B cell (primary cell): ENCODE measurements at regions not wholly inside any gene's neighbourhood (a gene's known extent, or its start where the extent isn't known, plus 50 kb on each side); places are given as distances from the start of the nearest gene placed in this dataset.

Experiments used
- ATAC-seq: fragments of 200-7000 bp; cut with Tn5 transposase; one replicate; pipeline ENCODE4 v1.10.0; 2021; ENCODE audit warnings: low read depth, mild to moderate bottlenecking, moderate number of reproducible peaks, moderate library complexity
- CTCF ChIA-PET: fragments of 350-600 bp; sonication (Branson Sonifier 250); formaldehyde crosslinking; loops from one replicate; lab custom pipeline; 2021; ENCODE audit warnings: antibody characterized with exemption, inconsistent platforms; lab: Charles Lee
- POLR2A ChIA-PET: fragments of 350-600 bp; sonication (Branson Sonifier 250); formaldehyde crosslinking; loops from one replicate; lab custom pipeline; 2021; ENCODE audit warnings: antibody characterized with exemption; lab: Charles Lee
- DNase-seq: peaks from one replicate; pipeline ENCODE4 v3.0.0; 2013
- H2AFZ ChIP-seq: 2 replicates; pipeline ENCODE4 v1.6.1; 2012; ENCODE audit warnings: mild to moderate bottlenecking, low read depth, low read length; ENCODE audit not compliant: insufficient read depth, poor library complexity, severe bottlenecking
- H3K27ac ChIP-seq, 2 donors: 1 replicate in 1 of 2; 2 replicates in 1 of 2; pipeline ENCODE4 v1.5.1; 2012 to 2013; ENCODE audit warnings: low read length in 2 of 2, mild to moderate bottlenecking in 2 of 2, moderate library complexity in 1 of 2
- H3K27me3 ChIP-seq, 4 experiments: fragments of 200-600 bp in 1 of 4; sonication (generic) in 1 of 4; replicated peaks in 1 of 4; 1 replicate in 2 of 4; 2 replicates in 2 of 4; pipeline versions ENCODE4 v1.6.1 to v1.7.0; 2013 to 2016; ENCODE audit warnings: low read length in 3 of 4, mild to moderate bottlenecking in 2 of 4, mixed read lengths in 1 of 4, moderate library complexity in 1 of 4; ENCODE audit not compliant: insufficient read depth in 4 of 4, control insufficient read depth in 3 of 4; ENCODE audit errors: control extremely low read depth in 1 of 4
- H3K36me3 ChIP-seq, 2 experiments: replicated peaks in 1 of 2; 1 replicate in 1 of 2; 2 replicates in 1 of 2; pipeline versions ENCODE4 v1.6.1 to v1.7.1; 2013; ENCODE audit warnings: low read length in 1 of 2; ENCODE audit not compliant: insufficient read depth in 2 of 2, control insufficient read depth in 1 of 2; ENCODE audit errors: control extremely low read depth in 1 of 2, extremely low read depth in 1 of 2
- H3K4me1 ChIP-seq, 2 donors: fragments of 200-600 bp in 1 of 2; sonication (generic) in 1 of 2; 1 replicate in 1 of 2; 2 replicates in 1 of 2; pipeline versions ENCODE4 v1.5.1 to v1.6.1; 2013 to 2017; ENCODE audit warnings: low read length in 2 of 2; ENCODE audit not compliant: control insufficient read depth in 2 of 2, insufficient read depth in 2 of 2
- H3K4me2 ChIP-seq: replicated peaks from 2 replicates; pipeline ENCODE3; 2012; ENCODE audit warnings: mild to moderate bottlenecking, low read depth, low read length; ENCODE audit not compliant: poor library complexity, severe bottlenecking
- H3K4me3 ChIP-seq, 5 experiments: fragments of 200-600 bp in 1 of 5; sonication (generic) in 1 of 5; 1 replicate in 3 of 5; 2 replicates in 2 of 5; pipeline versions ENCODE4 v1.5.1 to v1.7.0; 2011 to 2016; ENCODE audit warnings: low read length in 4 of 5, mild to moderate bottlenecking in 4 of 5, low read depth in 2 of 5, control low read depth in 1 of 5, moderate library complexity in 1 of 5; ENCODE audit not compliant: insufficient read depth in 1 of 5; ENCODE audit errors: control extremely low read depth in 1 of 5, extremely low read depth in 1 of 5
- H3K79me2 ChIP-seq: fragments of 200-600 bp; sonication (generic); one replicate; pipeline ENCODE4 v1.6.0; 2016; ENCODE audit warnings: low read length; ENCODE audit not compliant: control insufficient read depth, insufficient read depth
- H3K9ac ChIP-seq: fragments of 200-600 bp; sonication (generic); 2 replicates; pipeline ENCODE4 v1.6.1; 2017; ENCODE audit warnings: mild to moderate bottlenecking, low read length, moderate library complexity
- H3K9me3 ChIP-seq, 3 donors: one replicate each; pipeline versions ENCODE4 v1.6.1 to v1.7.1; 2013; ENCODE audit warnings: low read length in 2 of 3; ENCODE audit not compliant: control insufficient read depth in 2 of 3, insufficient read depth in 1 of 3; ENCODE audit errors: control extremely low read depth in 1 of 3
- H4K20me1 ChIP-seq: 2 replicates; pipeline ENCODE4 v1.6.0; 2012; ENCODE audit warnings: mild to moderate bottlenecking, low read length; ENCODE audit not compliant: insufficient read depth, control insufficient read depth, poor library complexity, severe bottlenecking
- H3K27ac Mint-ChIP-seq: one replicate; pipeline ENCODE4 v1.8.0; 2021; ENCODE audit warnings: mixed read lengths
- H3K27me3 Mint-ChIP-seq: one replicate; pipeline ENCODE4 v1.8.0; 2021; ENCODE audit warnings: mixed read lengths
- H3K4me1 Mint-ChIP-seq: one replicate; pipeline ENCODE4 v1.8.0; 2021; ENCODE audit warnings: mixed read lengths
- H3K4me3 Mint-ChIP-seq: one replicate; pipeline ENCODE4 v1.8.0; 2021; ENCODE audit warnings: mixed read lengths
- H3K9me3 Mint-ChIP-seq: one replicate; pipeline ENCODE4 v1.8.0; 2022; ENCODE audit warnings: mixed read lengths; ENCODE audit not compliant: insufficient read depth
- EZH2 ChIP-seq: IDR thresholded peaks from 2 replicates; pipeline ENCODE4 v1.6.1; 2012; ENCODE audit warnings: borderline replicate concordance, low read depth, mild to moderate bottlenecking, moderate library complexity, low read length; ENCODE audit not compliant: insufficient read depth, poor library complexity, severe bottlenecking
- WGBS: methylation state at CpG from one replicate; pipeline ENCODE4 v1.1.5; 2013; ENCODE audit warnings: missing lambda C conversion rate; ENCODE audit not compliant: insufficient coverage; 5-methylcytosine and 5-hydroxymethylcytosine counted together
- intact Hi-C: fragments of 100-400 bp; cut with micrococcal nuclease; formaldehyde crosslinking; loops from one replicate; pipeline ENCODE4 v1.10.0; 2022
- TF ChIP-seq, protein P1 (sequence below): fragments of 200-600 bp; IDR thresholded peaks from one replicate; pipeline ENCODE4 v1.8.0; 2022; ENCODE audit warnings: antibody characterized with exemption, mild to moderate bottlenecking

GRCh38 chr6:92196325-92196724, 1223.0 kb downstream of the EPHA7 start:
- no peaks in the 10 kb centered on the region for H3K27me3 ChIP-seq
- CTCF ChIA-PET = no interaction called here
- H3K27me3 Mint-ChIP-seq = no peaks in the 10 kb centered on the region
- H3K4me2 ChIP-seq = no peak overlapping the region
- H3K4me3 Mint-ChIP-seq = no peak overlapping the region
- DNase-seq (no peak), ATAC-seq (no peak)
- H3K4me1 Mint-ChIP-seq = no peaks in the 10 kb centered on the region
- H4K20me1 ChIP-seq = no peaks in the 10 kb centered on the region
- H3K9ac ChIP-seq = no peak overlapping the region
- H3K9me3 ChIP-seq = peaks cover 0 to 15% (median 4%) of the 10 kb centered on the region in 3 donors
- H3K79me2 ChIP-seq = no peaks in the 10 kb centered on the region
- H3K27ac Mint-ChIP-seq = no peak overlapping the region
- POLR2A ChIA-PET = no interaction called here
- intact Hi-C loops = no loop called here
- no peak overlapping the region for H2AFZ ChIP-seq
- H3K4me3 ChIP-seq = no peak overlapping the region
- TF ChIP-seq, protein P1, sequence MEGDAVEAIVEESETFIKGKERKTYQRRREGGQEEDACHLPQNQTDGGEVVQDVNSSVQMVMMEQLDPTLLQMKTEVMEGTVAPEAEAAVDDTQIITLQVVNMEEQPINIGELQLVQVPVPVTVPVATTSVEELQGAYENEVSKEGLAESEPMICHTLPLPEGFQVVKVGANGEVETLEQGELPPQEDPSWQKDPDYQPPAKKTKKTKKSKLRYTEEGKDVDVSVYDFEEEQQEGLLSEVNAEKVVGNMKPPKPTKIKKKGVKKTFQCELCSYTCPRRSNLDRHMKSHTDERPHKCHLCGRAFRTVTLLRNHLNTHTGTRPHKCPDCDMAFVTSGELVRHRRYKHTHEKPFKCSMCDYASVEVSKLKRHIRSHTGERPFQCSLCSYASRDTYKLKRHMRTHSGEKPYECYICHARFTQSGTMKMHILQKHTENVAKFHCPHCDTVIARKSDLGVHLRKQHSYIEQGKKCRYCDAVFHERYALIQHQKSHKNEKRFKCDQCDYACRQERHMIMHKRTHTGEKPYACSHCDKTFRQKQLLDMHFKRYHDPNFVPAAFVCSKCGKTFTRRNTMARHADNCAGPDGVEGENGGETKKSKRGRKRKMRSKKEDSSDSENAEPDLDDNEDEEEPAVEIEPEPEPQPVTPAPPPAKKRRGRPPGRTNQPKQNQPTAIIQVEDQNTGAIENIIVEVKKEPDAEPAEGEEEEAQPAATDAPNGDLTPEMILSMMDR = no peak
- no peak for TF ChIP-seq EZH2
- H3K4me1 ChIP-seq = no peaks in the 10 kb centered on the region
- H3K27ac ChIP-seq = no peak overlapping the region
- WGBS = 40% methylated on average over 1 of the region's 2 CpGs
- H3K9me3 Mint-ChIP-seq = peaks cover under 1% of the 10 kb centered on the region
- H3K36me3 ChIP-seq = no peaks in the 10 kb centered on the region

DNA sequence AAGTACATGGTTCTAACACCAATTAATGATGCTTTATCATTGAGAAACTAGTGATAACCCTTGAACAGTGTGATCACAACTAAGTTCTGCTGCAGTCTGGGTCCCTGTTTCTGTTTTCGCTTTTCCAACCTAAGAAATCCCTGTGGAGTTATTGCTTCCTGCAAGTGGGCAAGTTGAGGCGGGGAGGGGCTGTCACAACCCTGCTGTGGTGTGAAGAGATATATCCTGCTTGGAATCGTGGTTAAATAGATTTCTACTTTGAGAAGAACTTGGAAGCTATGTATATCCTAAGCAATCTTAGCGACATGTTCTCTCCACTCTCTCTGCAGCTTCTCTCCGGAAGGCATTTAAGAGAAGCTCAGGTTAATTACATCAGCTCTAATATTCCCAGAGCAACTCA, 1223.6 kb downstream of the EPHA7 start:
- no peaks in the 10 kb centered on the region for H3K79me2 ChIP-seq
- ChIA-PET POLR2A (no interaction called here), CTCF (no interaction called here)
- H3K9me3 Mint-ChIP-seq = peaks cover 2% of the 10 kb centered on the region
- no peaks in the 10 kb centered on the region for H3K36me3 ChIP-seq
- no peak overlapping the region for H3K4me3 Mint-ChIP-seq
- intact Hi-C loops = no loop called here
- 90% methylated on average over 2 of the region's 5 CpGs for WGBS
- no peaks in the 10 kb centered on the region for H3K4me1 Mint-ChIP-seq
- no peak overlapping the region for H2AFZ ChIP-seq
- H3K27me3 ChIP-seq = no peaks in the 10 kb centered on the region
- no peak overlapping the region for H3K27ac Mint-ChIP-seq
- ATAC-seq (no peak), DNase-seq (no peak)
- no peak overlapping the region for H3K4me3 ChIP-seq
- no peaks in the 10 kb centered on the region for H3K4me1 ChIP-seq
- H3K27ac ChIP-seq = no peak overlapping the region
- H3K9me3 ChIP-seq = peaks cover 0 to 15% (median 4%) of the 10 kb centered on the region in 3 donors
- no peaks in the 10 kb centered on the region for H4K20me1 ChIP-seq
- H3K27me3 Mint-ChIP-seq = no peaks in the 10 kb centered on the region
- H3K4me2 ChIP-seq = no peak overlapping the region
- no peak for TF ChIP-seq EZH2
- TF ChIP-seq, protein P1 = no peak
- H3K9ac ChIP-seq = no peak overlapping the region
